ENCODE measurements at regions not wholly inside any gene's neighbourhood (a gene's known extent, or its start where the extent isn't known, plus 50 kb on each side); places are given as distances from the start of the nearest gene placed in this dataset.

GRCh38 chr2:217086038-217086522 lies 226.2 kb upstream of the TNP1 start:
- TF ChIP-seq, protein P1, sequence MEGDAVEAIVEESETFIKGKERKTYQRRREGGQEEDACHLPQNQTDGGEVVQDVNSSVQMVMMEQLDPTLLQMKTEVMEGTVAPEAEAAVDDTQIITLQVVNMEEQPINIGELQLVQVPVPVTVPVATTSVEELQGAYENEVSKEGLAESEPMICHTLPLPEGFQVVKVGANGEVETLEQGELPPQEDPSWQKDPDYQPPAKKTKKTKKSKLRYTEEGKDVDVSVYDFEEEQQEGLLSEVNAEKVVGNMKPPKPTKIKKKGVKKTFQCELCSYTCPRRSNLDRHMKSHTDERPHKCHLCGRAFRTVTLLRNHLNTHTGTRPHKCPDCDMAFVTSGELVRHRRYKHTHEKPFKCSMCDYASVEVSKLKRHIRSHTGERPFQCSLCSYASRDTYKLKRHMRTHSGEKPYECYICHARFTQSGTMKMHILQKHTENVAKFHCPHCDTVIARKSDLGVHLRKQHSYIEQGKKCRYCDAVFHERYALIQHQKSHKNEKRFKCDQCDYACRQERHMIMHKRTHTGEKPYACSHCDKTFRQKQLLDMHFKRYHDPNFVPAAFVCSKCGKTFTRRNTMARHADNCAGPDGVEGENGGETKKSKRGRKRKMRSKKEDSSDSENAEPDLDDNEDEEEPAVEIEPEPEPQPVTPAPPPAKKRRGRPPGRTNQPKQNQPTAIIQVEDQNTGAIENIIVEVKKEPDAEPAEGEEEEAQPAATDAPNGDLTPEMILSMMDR (IDR thresholded peaks at IDR 0.05): no peak
- Histone ChIP-seq H3K9me3 (no peaks in the 10 kb centered on the region), H3K36me3 (no peaks in the 10 kb centered on the region), H3K4me1 (peaks cover 0 to 28% (median 8%) of the 10 kb centered on the region in 9 donors), H3K27me3 (no peaks in the 10 kb centered on the region), H3K27ac (peak overlapping the region in 3 of 10 donors; percentile 26 to 58 (median 38)), H3K4me3 (no peak overlapping the region)
- no peak for DNase-seq
- intact Hi-C loops (cut with DNase I): no loop called here
- 68 to 100% methylated on average over 1 of the region's 1 CpG for WGBS, 2 donors
- ATAC-seq: peak in 3 of 8 donors; percentile 47 to 66 (median 53)

GRCh38 chr2:217085543-217085942 lies 225.7 kb upstream of the TNP1 start:
- TF ChIP-seq, protein P1 (IDR thresholded peaks at IDR 0.05): no peak
- peak overlapping the region in 2 of 10 donors; percentile 38 to 58 for H3K27ac ChIP-seq
- no peaks in the 10 kb centered on the region for H3K27me3 ChIP-seq
- H3K4me1 ChIP-seq: peaks cover 0 to 26% (median 7%) of the 10 kb centered on the region in 9 donors
- no peaks in the 10 kb centered on the region for H3K9me3 ChIP-seq
- intact Hi-C loops (cut with DNase I): no loop called here
- H3K4me3 ChIP-seq: no peak overlapping the region
- 83 to 85% methylated on average over 2 of the region's 2 CpGs for WGBS, 2 donors
- H3K36me3 ChIP-seq: no peaks in the 10 kb centered on the region
- DNase-seq (no peak), ATAC-seq (peak in 2 of 8 donors; percentile 42 to 65)

GRCh38 chr2:217081799-217082198 lies 221.9 kb upstream of the TNP1 start:
- Histone ChIP-seq H3K27me3 (no peaks in the 10 kb centered on the region), H3K27ac (no peak overlapping the region), H3K4me3 (no peak overlapping the region), H3K4me1 (peaks cover 0 to 16% (median 3%) of the 10 kb centered on the region in 9 donors), H3K9me3 (no peaks in the 10 kb centered on the region), H3K36me3 (no peaks in the 10 kb centered on the region)
- TF ChIP-seq, protein P1 (IDR thresholded peaks at IDR 0.05): no peak
- intact Hi-C loops (cut with DNase I): no loop called here
- WGBS, 2 donors: 88 to 89% methylated on average over 5 of the region's 5 CpGs
- no peak for ATAC-seq
- no peak for DNase-seq

GRCh38 chr2:217079165-217079564 lies 219.3 kb upstream of the TNP1 start:
- DNase-seq (no peak), ATAC-seq (no peak)
- no peak overlapping the region for H3K4me3 ChIP-seq
- intact Hi-C loops (cut with DNase I): loop anchor here in 1 of 10 donors (5.0 to 10.0 kb wide), 3 partner anchors 87 to 382 kb away; partner anchors contain the start of gene IGFBP5
- no peaks in the 10 kb centered on the region for H3K27me3 ChIP-seq
- no peaks in the 10 kb centered on the region for H3K36me3 ChIP-seq
- H3K9me3 ChIP-seq: no peaks in the 10 kb centered on the region
- peaks cover 7 to 32% (median 21%) of the 10 kb centered on the region in 9 donors for H3K4me1 ChIP-seq
- H3K27ac ChIP-seq: no peak overlapping the region
- TF ChIP-seq, protein P1 (IDR thresholded peaks at IDR 0.05): no peak
- WGBS, 2 donors: 94 to 98% methylated on average over 1 of the region's 1 CpG
